ENCODE measurements at regions not wholly inside any gene's neighbourhood (a gene's known extent, or its start where the extent isn't known, plus 50 kb on each side); places are given as distances from the start of the nearest gene placed in this dataset.

- no peak for TF ChIP-seq ATOH8 (CRISPR knock-in tag; IDR thresholded peaks at IDR 0.05; ENCODE audit: low read depth)
These were observed 52.8 kb upstream of the NRXN1 start (continued) for GRCh38 chr2:51084750-51085149.

Small RNA genes lying in the stretch of these regions (small RNA-seq; reads per million reads assigned to genes)
- gene AC010967.3 (0 reads per million in 6 experiments), gene AC069157.1 (0 reads per million in 6 experiments), gene AC097463.2 (0 reads per million in 6 experiments), gene CRYGGP (0 reads per million in 6 experiments), gene MIR4431 (0 reads per million in 6 experiments), gene RF00019 (0 reads per million in 6 experiments), gene RF00424 (0 to 0.26 (median 0.02) reads per million in 6 experiments), gene RNU6-997P (0 to 0.78 (median 0) reads per million in 6 experiments)

All from A549 (cell line).